Liver (tissue), 3 donors: ENCODE measurements at regions not wholly inside any gene's neighbourhood (a gene's known extent, or its start where the extent isn't known, plus 50 kb on each side); places are given as distances from the start of the nearest gene placed in this dataset.

Experiments
- ATF3 ChIP-seq: IDR thresholded peaks from 2 replicates; pipeline ENCODE4 v1.6.1; 2016; ENCODE audit warnings: antibody characterized with exemption
- CTCF ChIP-seq: fragments of 150-350 bp; IDR thresholded peaks from 2 replicates; pipeline ENCODE4 v1.5.1; 2017; ENCODE audit warnings: improper control_type of control experiment, low read depth, low read length; ENCODE audit not compliant: missing input control
- EGR1 ChIP-seq, 2 donors: IDR thresholded peaks; 2 replicates each; pipeline ENCODE4 v1.6.1; 2016 to 2018; ENCODE audit warnings: antibody characterized with exemption in 2 of 2, low read depth in 2 of 2
- FOXA1 ChIP-seq: IDR thresholded peaks from 2 replicates; pipeline ENCODE4 v1.6.1; 2016; ENCODE audit warnings: antibody characterized with exemption
- GABPA ChIP-seq, 2 donors: IDR thresholded peaks in 1 of 2; conservative IDR thresholded peaks in 1 of 2; 2 replicates each; pipeline ENCODE4 v1.6.1; 2016; ENCODE audit warnings: antibody characterized with exemption in 2 of 2, mild to moderate bottlenecking in 1 of 2, moderate library complexity in 1 of 2
- JUND ChIP-seq, 2 donors: IDR thresholded peaks; 2 replicates each; pipeline ENCODE4 v1.6.1; 2016; ENCODE audit warnings: antibody characterized with exemption in 2 of 2
- RAD21 ChIP-seq, 2 donors: IDR thresholded peaks; 2 replicates each; pipeline ENCODE4 v1.6.1; 2016; ENCODE audit warnings: antibody characterized with exemption in 2 of 2, mild to moderate bottlenecking in 2 of 2
- RXRA ChIP-seq, 2 donors: IDR thresholded peaks; 2 replicates each; pipeline ENCODE4 v1.6.1; 2017 to 2018; ENCODE audit warnings: antibody characterized with exemption in 2 of 2, mild to moderate bottlenecking in 1 of 2
- SP1 ChIP-seq: IDR thresholded peaks from 2 replicates; pipeline ENCODE4 v1.6.1; 2018; ENCODE audit warnings: antibody characterized with exemption, mild to moderate bottlenecking
- TAF1 ChIP-seq: conservative IDR thresholded peaks from 2 replicates; pipeline ENCODE4 v1.6.1; 2016; ENCODE audit warnings: antibody characterized with exemption, mild to moderate bottlenecking
- YY1 ChIP-seq: IDR thresholded peaks from 2 replicates; pipeline ENCODE4 v1.6.1; 2016; ENCODE audit warnings: antibody characterized with exemption, mild to moderate bottlenecking
- TF ChIP-seq, protein P1 (sequence below): IDR thresholded peaks from 2 replicates; pipeline ENCODE4 v1.6.1; 2016; ENCODE audit warnings: antibody characterized with exemption
- TF ChIP-seq, protein P2 (sequence below): IDR thresholded peaks from 2 replicates; pipeline ENCODE4 v1.6.1; 2016; ENCODE audit warnings: antibody characterized with exemption, mild to moderate bottlenecking
- donor health status: healthy.
- donor health status: healthy.

DNA sequence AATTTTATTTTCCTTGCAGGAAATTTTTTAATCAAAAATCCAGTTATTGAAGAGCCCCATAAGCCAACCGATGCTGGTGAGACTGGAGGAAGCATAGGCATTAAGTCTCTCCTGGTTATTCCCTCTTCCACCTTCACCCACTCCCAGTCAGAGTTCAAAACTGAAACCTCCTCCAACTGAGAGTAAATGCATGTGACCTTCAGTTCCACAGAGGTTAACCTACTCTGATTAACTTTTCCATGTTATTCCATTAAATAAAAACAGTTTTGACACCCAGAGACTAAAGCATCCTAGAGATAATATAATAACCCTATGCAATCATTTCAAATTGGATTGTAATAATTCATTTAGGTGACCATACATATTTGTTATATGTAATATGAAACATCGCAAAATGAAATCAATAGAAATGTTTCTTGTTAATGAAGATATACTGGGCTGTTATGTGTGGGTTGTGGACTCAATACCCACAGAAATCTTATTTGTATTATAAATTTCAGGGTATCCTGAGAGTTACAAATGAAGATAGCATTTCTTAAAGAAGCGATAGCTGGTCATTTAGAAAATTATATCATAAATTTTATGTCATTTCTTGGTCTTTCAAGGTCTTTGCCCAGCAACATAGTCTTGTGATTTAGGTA is 376.5 kb downstream of the SETD4 start:
- TF ChIP-seq CTCF = no peak
- no peak for TF ChIP-seq JUND (IDR thresholded peaks at IDR 0.05)
- no peak for TF ChIP-seq EGR1 (IDR thresholded peaks at IDR 0.05; ENCODE audit: low read depth in 2 of 2)
- TF ChIP-seq, protein P1, sequence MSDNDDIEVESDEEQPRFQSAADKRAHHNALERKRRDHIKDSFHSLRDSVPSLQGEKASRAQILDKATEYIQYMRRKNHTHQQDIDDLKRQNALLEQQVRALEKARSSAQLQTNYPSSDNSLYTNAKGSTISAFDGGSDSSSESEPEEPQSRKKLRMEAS = no peak
- TF ChIP-seq, protein P2, sequence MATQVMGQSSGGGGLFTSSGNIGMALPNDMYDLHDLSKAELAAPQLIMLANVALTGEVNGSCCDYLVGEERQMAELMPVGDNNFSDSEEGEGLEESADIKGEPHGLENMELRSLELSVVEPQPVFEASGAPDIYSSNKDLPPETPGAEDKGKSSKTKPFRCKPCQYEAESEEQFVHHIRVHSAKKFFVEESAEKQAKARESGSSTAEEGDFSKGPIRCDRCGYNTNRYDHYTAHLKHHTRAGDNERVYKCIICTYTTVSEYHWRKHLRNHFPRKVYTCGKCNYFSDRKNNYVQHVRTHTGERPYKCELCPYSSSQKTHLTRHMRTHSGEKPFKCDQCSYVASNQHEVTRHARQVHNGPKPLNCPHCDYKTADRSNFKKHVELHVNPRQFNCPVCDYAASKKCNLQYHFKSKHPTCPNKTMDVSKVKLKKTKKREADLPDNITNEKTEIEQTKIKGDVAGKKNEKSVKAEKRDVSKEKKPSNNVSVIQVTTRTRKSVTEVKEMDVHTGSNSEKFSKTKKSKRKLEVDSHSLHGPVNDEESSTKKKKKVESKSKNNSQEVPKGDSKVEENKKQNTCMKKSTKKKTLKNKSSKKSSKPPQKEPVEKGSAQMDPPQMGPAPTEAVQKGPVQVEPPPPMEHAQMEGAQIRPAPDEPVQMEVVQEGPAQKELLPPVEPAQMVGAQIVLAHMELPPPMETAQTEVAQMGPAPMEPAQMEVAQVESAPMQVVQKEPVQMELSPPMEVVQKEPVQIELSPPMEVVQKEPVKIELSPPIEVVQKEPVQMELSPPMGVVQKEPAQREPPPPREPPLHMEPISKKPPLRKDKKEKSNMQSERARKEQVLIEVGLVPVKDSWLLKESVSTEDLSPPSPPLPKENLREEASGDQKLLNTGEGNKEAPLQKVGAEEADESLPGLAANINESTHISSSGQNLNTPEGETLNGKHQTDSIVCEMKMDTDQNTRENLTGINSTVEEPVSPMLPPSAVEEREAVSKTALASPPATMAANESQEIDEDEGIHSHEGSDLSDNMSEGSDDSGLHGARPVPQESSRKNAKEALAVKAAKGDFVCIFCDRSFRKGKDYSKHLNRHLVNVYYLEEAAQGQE = no peak
- no peak for TF ChIP-seq SP1
- no peak for TF ChIP-seq FOXA1
- TF ChIP-seq YY1 = no peak
- no peak for TF ChIP-seq TAF1
- TF ChIP-seq RXRA (IDR thresholded peaks at IDR 0.05) = no peak
- no peak for TF ChIP-seq RAD21 (IDR thresholded peaks at IDR 0.05)
- no peak for TF ChIP-seq GABPA (IDR thresholded peaks at IDR 0.05 in 1 of 2, conservative IDR thresholded peaks at IDR 0.05 in 1 of 2)
- no peak for TF ChIP-seq ATF3
